ENCODE measurements at regions not wholly inside any gene's neighbourhood (a gene's known extent, or its start where the extent isn't known, plus 50 kb on each side); places are given as distances from the start of the nearest gene placed in this dataset.
"Not testable (repeated sequence)": the region's sequence is repeated elsewhere in the genome, so short reads cannot be mapped to it uniquely, and the experiment has no call there.

DNA sequence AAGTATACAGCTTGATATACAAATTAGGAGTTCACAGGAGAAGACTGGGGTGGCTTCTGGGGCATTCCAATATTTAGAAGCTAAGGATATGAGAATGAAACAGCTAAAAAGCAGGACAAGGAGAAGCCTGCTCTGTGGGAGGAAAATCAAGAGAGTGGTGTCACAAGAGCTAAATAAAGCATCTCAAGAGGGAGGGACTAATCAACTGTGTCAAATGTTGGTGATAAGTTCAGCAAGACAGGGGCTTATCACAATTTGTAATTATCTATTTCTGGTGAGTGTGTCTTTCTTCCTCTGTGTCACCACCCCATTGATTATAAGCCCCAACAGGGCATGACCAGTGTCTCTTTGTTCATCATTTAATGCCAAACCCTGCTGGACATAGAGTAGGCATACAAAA lies 295.8 kb upstream of the DUSP10 start:
- DNase-seq (ENCODE audit: low spot score) = no peak

DNA sequence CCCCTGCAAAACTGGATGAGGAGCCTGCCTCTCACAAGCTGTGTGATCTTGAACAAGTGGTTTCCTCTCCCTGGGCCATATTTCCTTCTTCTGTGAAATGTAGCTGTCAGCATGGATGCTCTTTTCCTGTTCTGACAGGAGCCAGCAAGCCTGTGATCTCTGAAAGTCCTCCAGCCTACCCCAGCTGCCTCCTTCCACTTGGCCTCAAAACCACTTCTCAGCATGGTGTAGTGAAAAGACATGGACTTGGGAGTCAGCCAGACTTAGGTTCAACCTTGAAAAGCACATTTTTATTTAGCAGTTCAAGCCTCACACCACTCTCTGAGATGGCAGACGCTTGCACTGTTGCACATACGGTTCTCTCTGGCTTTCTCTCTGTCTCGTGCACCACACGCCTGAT lies 292.9 kb upstream of the DUSP10 start:
- no peak for DNase-seq (ENCODE audit: low spot score)

DNA sequence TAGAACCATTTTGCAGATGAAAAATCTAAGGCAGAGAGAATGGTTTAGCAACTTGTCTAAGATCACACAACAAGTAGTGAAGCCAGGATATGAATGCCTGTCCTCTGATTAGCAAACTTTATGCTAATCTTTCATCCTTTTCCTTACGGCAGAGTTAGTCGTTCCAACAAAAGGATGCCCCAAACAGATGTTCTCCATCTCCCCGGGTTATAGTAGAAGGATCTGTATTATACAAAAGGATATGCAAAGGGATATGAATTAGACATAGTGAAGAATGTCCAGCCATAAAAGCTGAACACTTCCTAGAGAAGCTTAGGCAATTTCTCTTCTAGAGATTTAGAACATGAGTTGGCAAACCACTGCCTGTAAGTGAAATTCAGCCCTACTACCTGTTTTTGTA lies 291.6 kb upstream of the DUSP10 start:
- no peak for DNase-seq (ENCODE audit: low spot score)

DNA sequence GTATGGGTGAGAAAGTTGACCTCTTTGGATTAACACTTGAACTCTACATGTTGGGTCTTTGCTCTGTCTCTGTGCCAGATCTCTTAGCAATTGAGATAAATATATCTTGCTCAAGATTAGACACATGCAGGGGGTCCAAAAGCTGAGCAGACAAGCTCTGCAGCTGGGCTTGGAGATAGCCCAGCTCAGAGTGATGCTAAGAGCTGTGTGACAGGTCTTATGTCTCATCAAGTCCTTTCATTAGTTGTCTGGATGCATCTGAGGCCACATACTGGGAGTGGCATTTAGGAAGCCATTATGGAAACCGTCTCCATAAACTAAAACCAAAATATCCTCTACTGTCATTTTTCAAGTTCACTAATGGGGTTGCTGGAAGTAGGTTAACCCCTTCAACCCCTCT lies 289.4 kb upstream of the DUSP10 start:
- DNase-seq (ENCODE audit: low spot score) = no peak

DNA sequence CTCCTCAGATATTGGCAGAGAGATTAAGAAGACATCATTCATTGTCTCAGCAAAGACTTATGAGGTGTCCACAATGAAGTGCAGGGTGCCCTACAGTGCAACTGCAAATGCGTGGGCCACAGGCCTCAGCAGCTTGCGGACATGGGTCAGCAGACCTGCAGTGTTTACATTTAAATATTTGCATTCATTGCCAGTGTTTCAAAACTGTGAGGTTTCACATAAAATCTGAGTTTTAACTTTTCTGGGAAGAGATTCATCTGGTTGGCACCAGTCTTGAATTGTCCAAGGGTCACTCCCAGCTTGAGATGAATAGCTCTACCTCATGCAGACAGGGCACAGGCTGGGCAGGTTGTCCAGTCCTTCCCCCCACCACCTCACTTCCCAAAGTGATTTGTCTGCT lies 286.8 kb upstream of the DUSP10 start:
- no peak for DNase-seq (ENCODE audit: low spot score)

DNA sequence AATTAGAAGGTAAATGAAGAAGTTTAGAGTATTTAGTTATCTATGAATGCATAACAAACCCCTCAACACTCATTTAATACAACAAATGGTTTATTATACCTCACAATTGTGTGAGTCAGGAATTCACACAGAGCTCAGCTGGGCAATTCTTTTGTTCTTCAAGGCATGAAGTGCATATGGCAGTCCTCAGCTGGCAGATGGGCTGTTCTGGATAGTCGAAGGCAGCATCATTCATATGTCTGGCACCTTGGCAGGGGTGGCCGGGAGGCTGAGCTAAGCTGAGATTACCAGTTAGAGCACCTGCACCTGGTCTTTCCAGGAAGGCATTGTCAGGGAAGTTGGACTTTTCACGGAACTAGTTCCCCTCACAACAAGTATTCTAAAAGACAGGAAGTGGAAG lies 286.2 kb upstream of the DUSP10 start:
- no peak for DNase-seq (ENCODE audit: low spot score)

DNA sequence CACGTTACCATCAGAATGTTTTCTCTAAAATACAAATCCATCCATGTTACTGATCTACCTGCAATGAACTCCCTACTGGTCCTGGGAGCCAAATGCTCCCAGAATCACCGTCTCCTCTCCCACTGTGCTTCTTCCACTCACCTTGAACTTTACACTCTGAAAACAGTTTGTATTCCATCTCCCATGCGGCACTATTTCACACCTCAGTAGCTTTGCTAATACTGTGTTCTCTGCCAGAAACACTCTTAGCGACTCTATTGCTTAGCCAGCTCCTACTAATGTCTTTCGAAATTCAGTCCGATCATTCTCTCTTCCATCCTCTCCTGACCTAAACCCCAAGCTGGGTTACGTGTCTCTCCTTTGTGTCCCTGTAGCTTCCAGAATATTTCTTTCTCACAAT lies 284.4 kb upstream of the DUSP10 start:
- DNase-seq (ENCODE audit: low spot score) = no peak

DNA sequence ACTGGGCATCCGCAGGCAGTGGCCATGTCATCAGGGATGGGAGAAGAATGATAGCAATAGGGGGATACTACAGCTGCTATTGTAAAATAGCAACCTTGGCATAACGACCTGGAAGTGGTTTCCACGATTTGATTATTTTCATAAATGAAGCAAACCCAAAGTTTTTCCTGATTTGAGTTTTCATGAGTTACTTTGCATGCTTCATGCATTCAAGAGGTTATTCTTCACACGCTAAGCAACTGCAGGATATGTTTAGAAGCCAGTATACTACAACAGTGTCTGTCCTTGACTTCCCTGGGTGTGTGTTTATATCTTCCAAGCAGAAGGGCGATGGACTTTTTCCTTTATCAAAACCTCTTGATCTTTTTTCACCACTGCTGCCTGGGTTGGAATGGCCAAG lies 281.1 kb upstream of the DUSP10 start:
- DNase-seq (ENCODE audit: low spot score) = no peak

DNA sequence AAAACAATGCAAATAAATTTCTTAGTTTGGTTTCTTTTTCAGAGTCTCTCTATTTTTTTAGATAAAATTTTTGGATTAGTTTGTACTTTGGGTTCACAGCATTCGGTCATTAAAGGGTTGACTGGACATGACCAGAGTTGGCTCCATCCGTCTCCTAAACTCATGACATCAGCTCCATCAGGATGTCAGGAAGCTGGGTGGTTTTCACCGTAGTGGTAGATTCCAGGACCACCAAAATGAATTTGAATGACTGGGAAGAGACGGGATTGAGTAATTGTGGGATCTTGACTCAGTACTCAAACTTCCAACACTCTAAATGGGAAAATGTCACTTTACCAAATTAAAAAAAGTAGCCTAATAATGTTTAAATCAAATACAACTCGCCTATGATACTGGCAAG lies 279.2 kb upstream of the DUSP10 start:
- no peak for DNase-seq (ENCODE audit: low spot score)

DNA sequence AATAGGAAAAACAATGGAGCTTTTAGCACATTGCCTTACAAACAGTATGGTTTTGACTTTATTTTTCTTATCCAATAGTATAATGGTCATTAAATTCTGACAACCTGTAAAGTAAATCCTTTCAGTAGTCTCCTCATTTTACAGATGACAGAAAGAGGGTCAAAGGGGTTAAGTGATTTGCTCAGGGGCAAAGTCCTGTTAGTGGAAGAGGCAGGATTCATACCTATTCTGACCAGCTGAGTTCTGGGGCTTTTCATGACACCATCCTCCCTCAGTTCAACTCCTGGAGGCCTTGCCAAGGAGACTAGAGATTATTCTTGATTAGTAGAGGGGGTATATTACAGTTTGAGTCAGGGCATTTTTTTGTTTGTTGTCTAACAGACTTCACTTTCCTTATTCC lies 278.7 kb upstream of the DUSP10 start:
- DNase-seq (ENCODE audit: low spot score) = no peak

DNA sequence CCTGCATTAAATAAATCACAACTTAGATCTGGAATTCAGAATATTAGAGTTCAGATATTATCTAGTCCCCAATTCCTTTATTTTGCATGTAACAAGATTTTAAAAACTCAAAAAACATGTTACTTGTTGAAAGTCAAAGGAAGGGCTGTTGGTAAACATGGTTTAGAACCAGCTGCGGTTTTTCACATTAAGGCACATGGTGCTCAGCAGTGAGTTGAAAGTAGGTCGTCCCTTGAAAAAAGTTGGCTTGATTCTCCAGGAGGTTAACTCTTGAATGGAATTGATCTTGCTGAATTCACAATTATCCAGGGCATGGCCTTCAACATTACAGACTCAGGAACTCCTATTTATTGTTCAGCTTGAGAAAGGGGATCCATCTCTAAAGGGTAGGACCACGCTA lies 277.1 kb upstream of the DUSP10 start:
- DNase-seq (ENCODE audit: low spot score) = no peak

DNA sequence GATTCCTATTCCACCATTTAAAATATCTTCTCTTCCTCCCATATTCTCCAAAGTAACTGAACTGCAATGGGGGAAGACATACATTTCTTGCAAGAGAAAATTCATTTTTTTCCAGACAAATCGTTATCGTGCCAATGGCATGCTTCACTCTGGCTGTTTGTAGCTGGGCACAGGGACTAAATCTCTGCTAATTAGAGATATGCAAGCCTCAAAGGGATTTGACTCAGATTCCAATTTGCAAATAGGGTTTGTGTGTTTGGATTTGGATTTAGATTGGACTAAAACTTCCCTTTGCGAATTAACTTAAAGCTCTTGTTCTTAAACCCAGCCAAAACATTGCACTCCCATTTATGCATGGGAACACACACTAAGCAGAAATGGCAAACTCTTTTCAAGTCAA lies 276.2 kb upstream of the DUSP10 start:
- DNase-seq (ENCODE audit: low spot score) = no peak

DNA sequence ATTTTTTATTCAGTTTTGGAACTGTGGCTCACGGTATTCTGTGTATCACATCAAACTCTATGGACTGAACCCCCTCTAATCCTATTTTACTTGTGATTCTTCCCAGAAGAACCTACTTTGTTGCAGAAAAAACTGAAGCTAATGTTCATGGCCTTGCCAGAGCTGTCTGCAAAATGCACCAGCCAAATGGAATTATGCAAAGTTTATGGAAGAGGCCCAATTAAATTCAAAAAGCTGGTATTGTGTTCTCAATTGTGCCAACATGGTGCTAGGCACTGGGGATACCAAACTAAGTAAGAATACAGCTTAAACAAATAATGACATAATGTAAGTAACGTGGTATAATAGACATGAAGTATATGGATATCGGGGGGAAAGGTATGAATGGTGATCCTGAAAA lies 273.8 kb upstream of the DUSP10 start:
- DNase-seq (ENCODE audit: low spot score) = no peak

DNA sequence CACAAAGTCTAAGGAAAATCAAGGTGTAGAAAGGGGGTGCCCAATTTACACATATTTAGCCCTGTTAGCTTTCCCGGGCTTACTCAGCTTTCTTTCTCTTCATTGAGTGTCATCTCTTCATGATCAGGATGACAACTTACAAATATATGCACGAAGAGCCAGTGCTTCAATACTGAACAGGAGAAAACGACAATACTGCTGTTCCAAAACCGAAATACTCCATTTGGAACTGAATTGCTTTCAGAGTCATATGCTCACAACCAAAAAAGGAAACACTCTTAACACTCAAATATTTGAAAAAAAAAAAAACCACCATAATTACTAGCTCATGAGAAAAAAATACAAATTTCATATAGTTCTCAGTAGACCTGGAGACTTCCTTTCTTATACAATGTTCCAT lies 272.1 kb upstream of the DUSP10 start:
- no peak for DNase-seq (ENCODE audit: low spot score)

DNA sequence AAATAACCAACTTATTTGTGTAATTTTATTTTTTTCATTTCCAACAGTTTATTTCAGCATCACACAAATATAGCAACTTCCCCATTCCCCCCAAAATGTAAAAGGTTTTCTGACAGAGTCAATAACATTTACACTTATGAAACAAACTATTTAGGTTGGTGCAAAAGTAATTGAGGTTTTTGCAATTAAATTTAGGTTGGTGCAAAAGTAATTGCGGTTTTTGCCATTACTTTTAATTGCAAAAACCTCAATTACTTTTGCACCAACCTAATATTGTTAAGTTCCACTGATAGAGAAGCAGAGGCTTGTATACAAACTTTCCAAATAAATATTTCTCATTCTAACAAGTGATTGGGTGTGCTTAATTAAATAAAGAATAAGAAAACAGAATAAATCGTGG lies 270.9 kb upstream of the DUSP10 start:
- no peak for DNase-seq (ENCODE audit: low spot score)

DNA sequence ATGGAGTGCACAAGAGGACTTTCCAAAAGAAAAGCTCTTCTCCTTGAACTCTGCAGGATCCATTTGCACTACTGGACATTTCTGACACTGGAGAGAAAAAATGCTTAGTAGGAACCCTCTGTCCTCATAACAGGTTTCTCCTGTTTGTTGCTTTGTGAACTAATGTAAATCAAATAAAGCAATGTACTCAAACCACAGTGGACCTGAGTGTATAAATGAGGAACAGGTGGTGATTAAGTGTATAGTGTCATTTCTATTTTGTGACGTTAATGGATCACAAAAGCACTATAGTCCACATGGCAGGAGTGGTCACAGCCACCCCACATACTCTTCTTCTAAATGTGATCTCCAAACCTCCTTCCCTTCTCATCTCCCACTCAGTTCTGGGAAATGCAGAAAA lies 268.4 kb upstream of the DUSP10 start:
- DNase-seq (ENCODE audit: low spot score) = no peak

DNA sequence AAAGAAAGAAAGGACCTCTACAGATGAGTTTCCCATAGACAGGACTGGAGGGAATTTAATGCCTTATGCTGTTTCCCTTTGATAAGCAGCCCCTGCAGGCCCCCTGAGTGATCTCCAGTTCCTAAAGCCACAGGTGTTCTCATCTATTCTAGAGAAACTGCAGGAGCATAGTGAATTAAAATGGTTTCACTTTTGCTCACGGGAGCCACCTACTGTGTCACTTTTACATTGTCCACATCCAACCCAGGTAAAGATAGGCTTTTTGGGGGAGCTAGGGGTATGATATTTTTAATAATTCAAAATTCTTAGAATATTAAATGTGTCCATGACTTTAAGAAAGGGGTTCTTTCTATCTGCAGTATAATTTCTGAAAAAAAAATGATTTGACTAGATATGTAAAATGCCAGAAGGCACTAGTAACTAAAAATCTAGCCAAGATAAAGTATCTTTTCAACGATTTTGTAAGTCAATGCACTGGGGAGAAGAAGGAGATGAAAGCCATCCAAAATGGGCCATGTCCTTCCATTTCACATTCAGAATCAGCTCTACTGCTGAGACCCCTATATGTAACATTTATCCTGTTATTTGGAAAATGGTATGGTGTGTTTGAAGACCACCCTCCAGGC lies 267.3 kb upstream of the DUSP10 start:
- DNase-seq (ENCODE audit: low spot score) = no peak

DNA sequence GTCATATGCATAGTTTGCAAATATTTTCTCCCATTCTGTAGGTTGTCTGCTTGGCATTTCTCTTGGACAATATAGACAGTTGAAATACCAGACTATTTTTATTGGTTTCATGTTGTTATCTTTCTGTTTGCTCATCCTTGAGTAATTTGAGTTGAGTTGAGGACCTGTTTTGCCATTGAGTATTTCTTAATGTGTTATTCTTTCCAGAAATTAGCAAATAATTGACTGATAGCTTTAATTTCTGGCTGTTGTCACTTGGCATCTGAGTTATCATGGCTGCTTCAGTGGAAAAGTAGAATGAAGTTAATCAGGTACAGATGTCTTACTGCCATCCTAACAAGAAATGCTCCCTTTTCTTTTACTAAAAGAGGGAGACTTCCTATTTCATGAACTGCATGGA lies 264.8 kb upstream of the DUSP10 start:
- DNase-seq (ENCODE audit: low spot score) = no peak

DNA sequence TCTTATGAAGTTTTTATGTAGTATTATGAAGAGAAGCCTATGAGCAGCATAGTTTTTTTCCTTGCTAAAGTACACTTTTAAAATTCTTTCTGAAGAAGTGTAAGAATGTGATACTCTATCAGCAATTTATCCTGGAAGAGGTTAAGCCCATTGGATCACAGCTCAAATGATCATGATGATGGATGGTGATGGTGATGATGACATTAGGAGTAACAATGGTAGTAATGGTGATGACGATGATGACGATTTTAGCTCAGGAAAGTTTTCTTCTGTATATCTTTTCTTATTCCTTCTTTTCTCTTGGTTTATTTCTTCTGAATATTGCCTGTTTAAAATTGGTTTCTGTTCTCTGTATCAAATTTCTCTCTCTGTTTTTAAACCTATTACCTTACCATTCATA lies 262.9 kb upstream of the DUSP10 start:
- no peak for DNase-seq (ENCODE audit: low spot score)

DNA sequence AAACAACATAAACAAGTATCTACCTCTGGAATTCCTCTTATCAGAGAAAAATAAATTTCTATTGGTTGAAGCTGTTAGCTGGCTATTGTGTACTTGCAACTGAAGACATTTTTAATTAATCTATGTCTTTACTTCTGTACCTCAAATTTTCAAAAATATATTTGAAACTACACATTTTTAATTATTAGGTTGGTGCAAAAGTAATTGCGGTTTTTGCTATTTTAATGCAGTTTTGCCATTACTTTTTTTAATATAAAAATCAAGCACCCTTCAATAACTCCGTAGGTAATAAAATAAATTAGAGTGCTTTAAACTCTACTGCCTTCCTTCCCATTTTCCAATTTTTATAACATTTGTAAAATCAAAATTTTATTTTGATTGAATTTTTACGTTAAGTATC lies 262.1 kb upstream of the DUSP10 start:
- DNase-seq (ENCODE audit: low spot score) = no peak

DNA sequence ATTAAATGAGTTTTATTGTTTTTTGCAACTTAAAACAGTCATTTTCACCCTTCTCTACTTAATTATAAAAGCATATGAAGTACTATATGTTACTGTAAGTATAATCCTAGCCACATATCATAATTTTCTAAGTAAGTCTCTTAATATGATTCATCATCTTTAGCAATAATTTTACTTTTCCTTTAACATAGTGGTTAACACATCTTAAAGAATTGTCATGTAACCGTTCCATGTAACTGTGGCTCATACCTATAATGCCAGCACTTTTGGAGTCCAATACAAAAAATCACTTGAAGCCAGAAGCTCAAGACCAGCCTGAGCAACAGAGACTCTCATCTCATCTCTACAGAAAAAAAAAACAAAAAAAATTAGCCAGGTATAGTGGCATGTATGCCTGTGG lies 260.6 kb upstream of the DUSP10 start:
- DNase-seq (ENCODE audit: low spot score) = no peak

DNA sequence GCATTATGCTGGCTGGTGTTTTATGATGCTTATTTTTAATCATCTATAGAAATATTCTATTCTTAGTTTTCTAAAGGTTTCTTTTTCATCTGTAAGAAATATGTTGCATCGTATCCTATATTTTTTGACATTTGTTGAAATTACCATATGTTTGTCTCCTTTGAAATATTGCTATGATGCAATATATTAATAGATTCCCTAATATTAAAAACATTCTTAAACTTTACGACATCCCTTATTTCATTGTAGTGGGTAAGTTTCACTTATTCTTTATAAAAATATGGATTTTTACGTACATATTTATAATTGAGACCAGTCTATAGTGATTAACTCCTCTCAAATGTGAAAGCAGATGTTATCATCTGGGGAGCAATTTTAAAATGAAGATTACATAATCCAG lies 258.2 kb upstream of the DUSP10 start:
- DNase-seq (ENCODE audit: low spot score) = no peak

DNA sequence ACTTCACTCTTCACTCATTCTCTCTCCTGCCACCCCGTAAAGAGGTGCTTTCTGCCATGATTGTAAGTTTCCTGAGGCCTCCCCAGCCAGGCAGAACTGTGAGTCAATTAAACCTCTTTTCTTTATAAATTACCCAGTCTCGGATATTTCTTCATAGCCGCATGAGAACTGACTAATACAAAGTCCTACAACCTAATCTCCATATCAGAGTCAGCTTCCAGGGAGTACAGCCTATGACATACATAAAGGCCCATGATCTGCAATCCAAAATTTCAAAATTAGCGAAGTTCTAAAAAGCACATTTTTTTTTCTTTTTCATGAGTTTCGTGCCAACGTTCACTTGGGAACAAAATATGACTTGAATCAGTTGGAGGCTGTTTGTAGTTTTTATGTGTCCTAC lies 256.9 kb upstream of the DUSP10 start:
- no peak for DNase-seq (ENCODE audit: low spot score)

DNA sequence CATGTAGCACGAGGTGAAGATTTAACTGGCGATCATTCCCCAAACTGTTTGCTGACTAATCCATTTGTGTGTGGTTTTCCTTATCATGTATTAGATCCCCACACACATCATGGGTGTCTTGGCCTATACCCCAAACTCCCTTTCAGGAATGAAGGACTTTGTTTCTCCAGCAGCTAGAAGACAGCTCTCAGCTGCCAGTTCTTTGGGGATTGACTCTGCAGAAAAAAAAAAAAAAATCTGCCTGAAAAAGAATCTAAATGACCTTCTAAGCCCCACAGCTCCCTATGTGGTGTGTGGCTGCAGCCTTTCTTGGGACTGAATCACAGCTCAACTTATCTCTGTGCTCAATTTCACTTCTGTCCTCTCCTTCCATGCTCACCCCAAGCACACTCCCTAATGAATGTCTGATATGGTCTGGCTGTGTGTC lies 256.3 kb upstream of the DUSP10 start:
- DNase-seq (ENCODE audit: low spot score) = no peak

DNA sequence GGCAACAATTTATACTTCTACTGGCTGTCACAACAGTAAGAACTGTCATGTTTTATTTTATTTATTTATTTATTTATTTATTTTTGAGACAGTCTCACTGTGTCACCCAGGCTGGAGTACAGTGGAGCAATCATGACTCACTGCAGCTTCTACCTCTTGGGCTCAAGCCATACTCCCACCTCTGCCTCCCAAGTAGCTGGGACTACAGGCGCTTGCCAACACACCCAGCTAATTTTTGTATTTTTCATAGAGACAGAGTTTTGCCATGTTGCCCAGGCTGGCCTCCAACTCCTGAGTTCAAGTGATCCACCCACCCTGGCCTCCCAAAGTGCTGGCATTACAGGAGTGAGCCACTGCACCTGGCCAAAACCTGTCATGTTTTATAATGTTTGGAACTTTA lies 255.1 kb upstream of the DUSP10 start:
- not testable (repeated sequence) for DNase-seq (ENCODE audit: low spot score)
